Stimulated activated memory B cell treated with anti-CD40 and anti-IgM and Interleukin-4, amounts not matched to agents 10 μg/mL and 1 μg/mL and 100 μg/mL, for 72 hours (primary cell): ENCODE measurements at regions not wholly inside any gene's neighbourhood (a gene's known extent, or its start where the extent isn't known, plus 50 kb on each side); places are given as distances from the start of the nearest gene placed in this dataset.

ENCODE experiments used
- ATAC-seq: fragments of 150-1000 bp; cut with Tn5 transposase; 2 replicates; pipeline ENCODE4 v1.10.0; 2021
- H3K27ac Mint-ChIP-seq: one replicate; pipeline ENCODE4 v1.8.0; 2022; ENCODE audit warnings: mild to moderate bottlenecking, mixed read lengths
- H3K27me3 Mint-ChIP-seq: one replicate; pipeline ENCODE4 v1.8.0; 2022; ENCODE audit warnings: mixed read lengths
- H3K36me3 Mint-ChIP-seq: one replicate; pipeline ENCODE4 v1.8.0; 2022; ENCODE audit warnings: mixed read lengths
- H3K4me1 Mint-ChIP-seq: one replicate; pipeline ENCODE4 v1.8.0; 2022; ENCODE audit warnings: mixed read lengths
- H3K4me3 Mint-ChIP-seq: one replicate; pipeline ENCODE4 v1.8.0; 2022; ENCODE audit warnings: mild to moderate bottlenecking, moderate library complexity, mixed read lengths
- H3K9me3 Mint-ChIP-seq: one replicate; pipeline ENCODE4 v1.8.0; 2022; ENCODE audit warnings: mixed read lengths

- H3K27ac Mint-ChIP-seq: no peak overlapping the region
- H3K9me3 Mint-ChIP-seq: no peaks in the 10 kb centered on the region
- no peaks in the 10 kb centered on the region for H3K36me3 Mint-ChIP-seq
- no peak overlapping the region for H3K4me3 Mint-ChIP-seq
- H3K27me3 Mint-ChIP-seq: peaks cover 51% of the 10 kb centered on the region
- H3K4me1 Mint-ChIP-seq: peaks cover 16% of the 10 kb centered on the region
- no peak for ATAC-seq
These were observed 174.4 kb downstream of the ICOS start for GRCh38 chr2:204110751-204111516.

- peaks cover 51% of the 10 kb centered on the region for H3K27me3 Mint-ChIP-seq
- H3K4me1 Mint-ChIP-seq: peaks cover 16% of the 10 kb centered on the region
- H3K36me3 Mint-ChIP-seq: no peaks in the 10 kb centered on the region
- ATAC-seq: no peak
- no peak overlapping the region for H3K27ac Mint-ChIP-seq
- H3K9me3 Mint-ChIP-seq: no peaks in the 10 kb centered on the region
- no peak overlapping the region for H3K4me3 Mint-ChIP-seq
These were observed 175.7 kb downstream of the ICOS start for GRCh38 chr2:204112084-204112770.

DNA sequence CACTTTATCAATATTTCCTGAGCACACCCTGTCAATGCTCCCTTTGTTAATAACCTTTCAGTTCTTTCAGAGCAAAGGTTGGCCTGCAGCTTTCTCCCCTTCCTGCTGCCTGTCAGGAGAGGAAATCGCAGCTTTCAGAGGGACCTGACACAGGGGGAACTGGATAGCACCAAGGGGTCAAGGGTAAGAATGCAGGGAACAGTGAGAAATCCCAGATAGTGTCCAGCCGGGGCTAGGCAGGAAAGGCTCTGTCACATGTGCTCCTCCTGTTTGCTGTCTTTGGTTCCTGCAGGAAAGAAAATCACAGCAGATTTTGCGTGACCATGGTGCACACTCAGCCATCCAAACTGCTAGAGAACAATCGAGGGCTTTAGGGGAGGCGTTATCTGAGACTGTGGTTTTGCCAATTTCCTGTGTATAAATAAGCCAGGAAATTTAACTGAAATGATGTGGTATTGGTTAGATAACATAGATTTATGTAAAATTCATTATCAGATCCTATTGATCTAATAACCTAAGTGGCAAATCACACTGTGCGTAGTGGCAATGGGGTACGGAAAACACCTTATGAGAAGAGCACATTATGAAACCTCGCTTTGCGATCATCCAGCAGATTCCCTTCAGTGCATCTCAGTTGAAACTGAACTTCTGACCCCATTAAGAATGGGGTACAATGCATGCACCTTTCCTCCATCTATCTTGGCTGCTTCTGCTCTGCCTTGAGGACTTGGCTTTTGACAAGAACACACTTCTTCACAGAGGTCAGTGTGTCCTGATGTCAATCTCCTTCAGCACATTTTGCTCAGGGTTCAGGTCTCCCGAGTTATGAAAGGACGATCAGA lies 178.0 kb downstream of the ICOS start:
- H3K36me3 Mint-ChIP-seq: no peaks in the 10 kb centered on the region
- H3K9me3 Mint-ChIP-seq: no peaks in the 10 kb centered on the region
- H3K4me1 Mint-ChIP-seq: peaks cover 9% of the 10 kb centered on the region
- H3K27me3 Mint-ChIP-seq: peaks cover 46% of the 10 kb centered on the region
- ATAC-seq: no peak
- H3K27ac Mint-ChIP-seq: no peak overlapping the region
- H3K4me3 Mint-ChIP-seq: no peak overlapping the region

DNA sequence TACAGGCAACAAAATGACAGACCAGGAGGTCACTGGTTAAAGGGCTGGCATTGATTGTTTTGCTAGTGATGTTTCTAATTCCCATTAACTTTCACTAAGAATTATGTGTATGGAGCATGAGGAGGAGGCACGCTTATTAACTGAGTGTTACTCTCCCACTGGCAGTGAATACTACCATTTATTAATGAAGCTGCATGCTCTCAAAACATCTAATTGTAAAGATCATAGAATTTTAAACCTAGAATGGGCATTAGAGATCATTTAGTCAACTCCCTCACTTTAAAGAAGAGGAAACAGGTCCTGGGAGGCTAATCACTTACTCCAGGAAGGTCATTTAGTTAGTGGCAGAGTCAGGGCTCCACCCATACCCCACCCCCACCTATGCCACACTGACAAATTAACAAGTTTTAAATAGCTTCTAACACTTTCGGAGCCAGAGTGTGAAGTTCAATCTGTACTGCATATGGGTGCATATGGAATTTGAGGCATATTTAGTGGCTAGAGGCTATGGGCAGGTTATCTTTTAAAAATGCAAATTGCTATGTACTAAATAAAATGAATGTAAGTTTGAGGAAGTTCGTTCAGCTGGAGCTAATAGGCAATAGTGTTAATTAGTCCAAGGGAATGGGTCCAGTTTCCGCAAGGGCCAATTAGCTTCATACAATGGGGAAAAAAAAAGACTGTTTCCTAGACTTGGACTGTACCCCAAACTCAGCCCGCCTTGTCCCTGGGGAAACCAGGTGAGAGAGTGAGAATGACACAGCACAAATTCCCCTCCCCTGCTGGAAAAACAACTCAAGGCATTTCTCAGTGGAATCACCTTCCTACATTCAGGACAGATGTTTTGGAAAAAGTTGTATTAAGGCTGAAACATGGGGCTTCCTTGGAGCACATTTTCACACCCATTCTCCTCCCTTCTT lies 178.8 kb downstream of the ICOS start:
- no peak overlapping the region for H3K27ac Mint-ChIP-seq

DNA sequence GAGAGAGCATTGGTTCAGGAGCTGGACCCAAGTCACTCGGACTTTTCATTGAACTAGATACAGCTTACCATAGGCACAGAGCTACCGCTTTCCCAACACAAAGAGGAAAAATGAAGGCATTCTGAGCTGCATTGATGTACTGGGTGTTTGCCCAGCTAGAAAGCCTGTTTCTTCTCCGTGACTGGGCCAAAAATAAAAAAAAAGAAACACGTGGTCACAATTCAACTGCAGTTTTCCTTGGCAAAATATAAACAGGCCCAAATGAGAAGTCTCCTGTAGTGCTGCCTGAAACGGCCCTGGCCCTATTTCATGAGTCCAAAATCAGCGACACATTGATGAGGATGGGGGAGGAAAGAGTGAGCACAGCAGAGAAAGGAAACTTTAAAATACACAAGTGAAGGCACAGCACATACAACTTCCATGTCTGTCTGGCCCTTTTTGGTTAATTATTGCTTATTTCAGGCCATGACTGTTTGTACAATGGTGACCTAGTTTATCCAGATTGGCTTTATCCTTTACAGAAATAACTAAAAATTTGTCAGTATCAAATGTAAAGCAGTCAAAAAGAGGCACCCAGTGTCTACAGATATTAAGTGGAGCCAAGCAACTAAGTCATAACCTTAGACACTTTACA lies 179.7 kb downstream of the ICOS start:
- Mint-ChIP-seq H3K4me3 (no peak overlapping the region), H3K27me3 (peaks cover 40% of the 10 kb centered on the region), H3K27ac (no peak overlapping the region), H3K36me3 (no peaks in the 10 kb centered on the region), H3K9me3 (no peaks in the 10 kb centered on the region), H3K4me1 (no peaks in the 10 kb centered on the region)
- no peak for ATAC-seq

More for the DNA sequence above, 178.8 kb downstream of the ICOS start:
- Mint-ChIP-seq H3K27me3 (peaks cover 42% of the 10 kb centered on the region), H3K4me1 (peaks cover 2% of the 10 kb centered on the region), H3K9me3 (no peaks in the 10 kb centered on the region), H3K36me3 (no peaks in the 10 kb centered on the region), H3K4me3 (no peak overlapping the region)
- ATAC-seq: no peak

DNA sequence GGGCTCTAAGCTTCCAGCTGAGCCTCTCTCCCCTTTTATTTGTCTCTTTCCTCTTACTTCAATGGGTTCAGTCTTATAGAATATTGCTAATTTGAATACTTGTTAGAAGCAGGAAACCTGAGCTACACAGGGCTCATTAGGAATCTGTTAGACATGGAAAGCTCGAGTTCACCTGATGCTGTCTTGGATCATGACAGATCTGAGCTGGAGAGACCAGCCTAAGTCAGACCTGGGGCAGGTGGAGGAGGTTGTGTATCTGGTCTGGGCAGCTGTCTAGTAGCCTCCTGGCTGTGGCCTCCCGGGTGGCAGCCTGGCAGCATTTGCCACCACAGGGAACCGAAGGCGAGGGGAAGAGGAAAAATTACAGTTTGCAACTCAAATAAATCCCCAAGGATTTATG lies 185.9 kb downstream of the ICOS start:
- no peaks in the 10 kb centered on the region for H3K36me3 Mint-ChIP-seq
- peaks cover 43% of the 10 kb centered on the region for H3K27me3 Mint-ChIP-seq
- no peak for ATAC-seq
- H3K27ac Mint-ChIP-seq: no peak overlapping the region
- H3K4me1 Mint-ChIP-seq: no peaks in the 10 kb centered on the region
- H3K9me3 Mint-ChIP-seq: no peaks in the 10 kb centered on the region
- no peak overlapping the region for H3K4me3 Mint-ChIP-seq

DNA sequence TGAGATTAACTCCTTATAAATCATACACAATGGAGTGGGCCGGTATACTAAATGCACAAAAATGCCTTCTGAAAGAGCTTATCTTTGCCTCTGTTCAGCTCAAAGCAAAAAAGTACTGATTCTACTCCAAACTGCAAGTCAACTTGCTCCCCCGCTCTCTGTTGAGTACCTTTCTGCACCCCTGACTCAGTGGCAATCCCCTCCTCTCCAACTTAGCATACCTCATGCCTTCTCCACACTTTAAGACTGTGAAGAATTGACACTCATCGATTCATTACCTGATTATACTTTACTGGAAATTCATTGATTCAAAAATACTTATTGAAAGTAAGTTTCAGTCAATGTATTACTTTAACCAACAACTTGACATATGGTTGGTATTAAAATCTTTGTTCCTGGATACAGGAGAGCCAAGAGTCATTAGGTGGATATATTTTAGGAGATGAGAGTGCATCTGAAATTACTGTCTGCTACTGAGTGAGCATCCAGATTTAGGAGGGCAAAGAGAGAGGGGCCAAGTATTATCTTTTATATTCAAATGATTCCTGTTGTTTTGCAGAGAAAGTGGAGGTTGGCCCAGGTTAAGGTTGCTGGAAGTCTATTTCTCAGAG lies 187.7 kb downstream of the ICOS start:
- H3K4me1 Mint-ChIP-seq: no peaks in the 10 kb centered on the region
- H3K9me3 Mint-ChIP-seq: no peaks in the 10 kb centered on the region
- no peak for ATAC-seq
- H3K4me3 Mint-ChIP-seq: no peak overlapping the region
- no peaks in the 10 kb centered on the region for H3K36me3 Mint-ChIP-seq
- peaks cover 34% of the 10 kb centered on the region for H3K27me3 Mint-ChIP-seq
- no peak overlapping the region for H3K27ac Mint-ChIP-seq

- ATAC-seq: no peak
- no peaks in the 10 kb centered on the region for H3K4me1 Mint-ChIP-seq
- no peaks in the 10 kb centered on the region for H3K9me3 Mint-ChIP-seq
- peaks cover 28% of the 10 kb centered on the region for H3K27me3 Mint-ChIP-seq
- no peaks in the 10 kb centered on the region for H3K36me3 Mint-ChIP-seq
- no peak overlapping the region for H3K27ac Mint-ChIP-seq
- H3K4me3 Mint-ChIP-seq: no peak overlapping the region
These were observed 190.1 kb downstream of the ICOS start for GRCh38 chr2:204126705-204127104.

- no peak overlapping the region for H3K27ac Mint-ChIP-seq
- no peaks in the 10 kb centered on the region for H3K36me3 Mint-ChIP-seq
- H3K4me3 Mint-ChIP-seq: no peak overlapping the region
- no peaks in the 10 kb centered on the region for H3K9me3 Mint-ChIP-seq
- peaks cover 22% of the 10 kb centered on the region for H3K27me3 Mint-ChIP-seq
- no peak for ATAC-seq
- no peaks in the 10 kb centered on the region for H3K4me1 Mint-ChIP-seq
These were observed 190.7 kb downstream of the ICOS start for GRCh38 chr2:204127238-204127637.

DNA sequence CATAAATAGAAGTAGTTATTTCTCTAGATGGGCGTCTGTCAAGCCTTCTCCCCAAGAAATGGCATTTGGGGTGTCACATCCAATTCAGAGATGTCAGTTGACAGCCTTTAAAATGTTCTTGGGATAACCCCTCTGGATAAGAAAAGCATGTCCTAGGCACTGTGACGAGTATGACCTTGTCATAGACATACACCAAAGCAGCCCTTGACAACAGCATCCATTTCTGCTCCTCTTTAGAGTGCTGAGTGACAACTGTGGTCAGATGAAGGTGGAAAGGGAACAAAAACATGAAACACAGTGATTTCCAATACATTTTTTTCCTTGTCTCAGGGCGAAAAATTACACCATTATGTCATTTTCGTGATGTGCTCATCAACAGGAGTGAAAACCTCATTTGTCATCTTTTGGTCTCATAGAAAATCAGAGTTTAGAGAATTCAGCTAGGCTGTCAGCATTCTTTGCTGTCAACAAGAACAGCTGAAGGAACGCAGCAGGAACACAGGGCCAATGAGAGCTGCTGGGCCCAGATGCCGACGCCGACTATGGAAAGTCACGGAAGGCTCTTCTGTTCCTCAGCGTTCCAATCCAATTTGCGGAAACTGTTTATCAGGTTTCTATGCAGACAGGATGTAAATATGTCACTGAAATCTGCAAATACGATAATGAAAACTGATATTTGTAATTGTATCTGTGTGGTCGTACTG lies 193.2 kb downstream of the ICOS start:
- H3K4me1 Mint-ChIP-seq: no peaks in the 10 kb centered on the region
- H3K9me3 Mint-ChIP-seq: no peaks in the 10 kb centered on the region
- no peak overlapping the region for H3K27ac Mint-ChIP-seq
- no peaks in the 10 kb centered on the region for H3K36me3 Mint-ChIP-seq
- H3K27me3 Mint-ChIP-seq: peaks cover 7% of the 10 kb centered on the region
- no peak for ATAC-seq
- no peak overlapping the region for H3K4me3 Mint-ChIP-seq

GRCh38 chr2:204131621-204132020 lies 195.1 kb downstream of the ICOS start:
- H3K27me3 Mint-ChIP-seq: peaks cover 7% of the 10 kb centered on the region
- no peaks in the 10 kb centered on the region for H3K4me1 Mint-ChIP-seq
- H3K27ac Mint-ChIP-seq: no peak overlapping the region
- no peaks in the 10 kb centered on the region for H3K36me3 Mint-ChIP-seq
- ATAC-seq: no peak
- H3K4me3 Mint-ChIP-seq: no peak overlapping the region
- H3K9me3 Mint-ChIP-seq: no peaks in the 10 kb centered on the region

DNA sequence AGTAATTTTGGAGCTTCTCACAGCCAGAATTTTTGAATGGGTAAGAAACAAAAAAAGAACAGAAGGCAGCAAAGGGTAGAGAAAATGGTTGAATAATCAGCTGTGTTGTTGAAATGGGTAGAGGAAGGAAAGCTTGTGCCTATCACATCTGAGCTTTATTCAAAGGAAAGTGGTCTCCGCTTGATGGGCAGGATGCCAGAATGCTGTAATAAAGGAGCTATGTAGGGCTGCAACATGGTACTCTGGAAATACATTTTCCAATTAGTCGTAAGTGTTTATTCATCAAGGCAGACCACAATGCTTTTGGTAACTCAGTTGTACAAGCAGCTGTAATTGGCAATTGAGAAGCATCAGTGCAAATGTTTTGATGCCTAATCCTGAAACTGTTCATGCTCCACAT lies 196.9 kb downstream of the ICOS start:
- Mint-ChIP-seq H3K4me1 (no peaks in the 10 kb centered on the region), H3K4me3 (no peak overlapping the region), H3K36me3 (no peaks in the 10 kb centered on the region), H3K27ac (no peak overlapping the region), H3K27me3 (peaks cover 7% of the 10 kb centered on the region), H3K9me3 (no peaks in the 10 kb centered on the region)
- ATAC-seq: no peak

GRCh38 chr2:204134421-204134820 lies 197.9 kb downstream of the ICOS start:
- ATAC-seq: no peak
- Mint-ChIP-seq H3K4me1 (no peaks in the 10 kb centered on the region), H3K36me3 (no peaks in the 10 kb centered on the region), H3K27me3 (peaks cover 7% of the 10 kb centered on the region), H3K9me3 (no peaks in the 10 kb centered on the region), H3K27ac (no peak overlapping the region), H3K4me3 (no peak overlapping the region)
